ENCODE measurements at regions not wholly inside any gene's neighbourhood (a gene's known extent, or its start where the extent isn't known, plus 50 kb on each side); places are given as distances from the start of the nearest gene placed in this dataset.

DNA sequence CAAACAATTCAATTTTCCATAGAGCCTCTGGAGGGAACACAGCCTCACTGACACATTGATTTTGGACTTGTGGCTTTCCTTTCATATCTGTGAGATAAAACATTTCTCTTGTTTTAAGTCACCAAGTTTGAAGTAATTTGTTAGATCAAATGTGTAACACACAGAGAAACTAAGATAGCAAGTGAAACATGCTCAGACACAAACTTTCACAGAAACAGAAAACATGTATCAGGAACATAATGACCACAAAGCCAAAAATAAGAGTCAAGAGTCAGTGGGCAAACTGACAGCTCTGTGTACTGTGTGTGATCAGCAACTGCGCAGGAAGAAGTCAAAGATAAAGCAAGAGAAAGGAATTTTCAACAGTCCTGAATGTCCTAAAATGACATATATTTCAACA, 1237.5 kb downstream of the AMY1C start:
- TF ChIP-seq, protein P1, sequence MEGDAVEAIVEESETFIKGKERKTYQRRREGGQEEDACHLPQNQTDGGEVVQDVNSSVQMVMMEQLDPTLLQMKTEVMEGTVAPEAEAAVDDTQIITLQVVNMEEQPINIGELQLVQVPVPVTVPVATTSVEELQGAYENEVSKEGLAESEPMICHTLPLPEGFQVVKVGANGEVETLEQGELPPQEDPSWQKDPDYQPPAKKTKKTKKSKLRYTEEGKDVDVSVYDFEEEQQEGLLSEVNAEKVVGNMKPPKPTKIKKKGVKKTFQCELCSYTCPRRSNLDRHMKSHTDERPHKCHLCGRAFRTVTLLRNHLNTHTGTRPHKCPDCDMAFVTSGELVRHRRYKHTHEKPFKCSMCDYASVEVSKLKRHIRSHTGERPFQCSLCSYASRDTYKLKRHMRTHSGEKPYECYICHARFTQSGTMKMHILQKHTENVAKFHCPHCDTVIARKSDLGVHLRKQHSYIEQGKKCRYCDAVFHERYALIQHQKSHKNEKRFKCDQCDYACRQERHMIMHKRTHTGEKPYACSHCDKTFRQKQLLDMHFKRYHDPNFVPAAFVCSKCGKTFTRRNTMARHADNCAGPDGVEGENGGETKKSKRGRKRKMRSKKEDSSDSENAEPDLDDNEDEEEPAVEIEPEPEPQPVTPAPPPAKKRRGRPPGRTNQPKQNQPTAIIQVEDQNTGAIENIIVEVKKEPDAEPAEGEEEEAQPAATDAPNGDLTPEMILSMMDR (conservative IDR thresholded peaks at IDR 0.05; ENCODE audit: low read depth, low read length) = no peak
- TF ChIP-seq EZH2 (IDR thresholded peaks at IDR 0.05; ENCODE audit: borderline replicate concordance, low read depth, low read length, poor library complexity, severe bottlenecking) = no peak

All from A673 (cell line).